HG03175 (cell line): ENCODE measurements at regions not wholly inside any gene's neighbourhood (a gene's known extent, or its start where the extent isn't known, plus 50 kb on each side); places are given as distances from the start of the nearest gene placed in this dataset.

Source experiments
- ATAC-seq: cut with Tn5 transposase; IDR thresholded peaks from one replicate; pipeline ENCODE4 v1.9.1; 2021; ENCODE audit warnings: mild to moderate bottlenecking, moderate library complexity; ENCODE audit not compliant: unreplicated experiment

GRCh38 chr1:168391851-168392681, 111.4 kb downstream of the TBX19 start:
- no peak for ATAC-seq

- no peak for ATAC-seq
Measured at GRCh38 chr1:168390271-168390670, 109.6 kb downstream of the TBX19 start.

- ATAC-seq, result no peak
Measured at GRCh38 chr1:168387781-168388760, 107.4 kb downstream of the TBX19 start.

GRCh38 chr1:168386949-168387586, 106.4 kb downstream of the TBX19 start:
- peak; percentile 71 for ATAC-seq

GRCh38 chr1:168386492-168386891, 105.8 kb downstream of the TBX19 start:
- ATAC-seq, result no peak

- no peak for ATAC-seq
Measured at GRCh38 chr1:168381850-168382249, 101.2 kb downstream of the TBX19 start.

GRCh38 chr1:168380945-168381344, 100.3 kb downstream of the TBX19 start:
- no peak for ATAC-seq

GRCh38 chr1:168379104-168379860, 98.6 kb downstream of the TBX19 start:
- no peak for ATAC-seq

GRCh38 chr1:168375566-168376300, 95.1 kb downstream of the TBX19 start:
- ATAC-seq, result no peak

GRCh38 chr1:168374566-168374965, 93.9 kb downstream of the TBX19 start:
- ATAC-seq, result no peak

GRCh38 chr1:168373869-168374268, 93.2 kb downstream of the TBX19 start:
- ATAC-seq, result no peak

- no peak for ATAC-seq
Measured at GRCh38 chr1:168372861-168373371, 92.2 kb downstream of the TBX19 start.

- ATAC-seq, result no peak
Measured at GRCh38 chr1:168372307-168372706, 91.6 kb downstream of the TBX19 start.

- ATAC-seq, result no peak
Measured at GRCh38 chr1:168371477-168371876, 90.8 kb downstream of the TBX19 start.

GRCh38 chr1:168370586-168370985, 89.9 kb downstream of the TBX19 start:
- no peak for ATAC-seq

GRCh38 chr1:168369655-168370054, 89.0 kb downstream of the TBX19 start:
- ATAC-seq, result no peak

GRCh38 chr1:168368131-168368530, 87.5 kb downstream of the TBX19 start:
- ATAC-seq, result no peak

- ATAC-seq, result no peak
Measured at GRCh38 chr1:168365719-168366479, 85.2 kb downstream of the TBX19 start.
